ENCODE measurements at regions not wholly inside any gene's neighbourhood (a gene's known extent, or its start where the extent isn't known, plus 50 kb on each side); places are given as distances from the start of the nearest gene placed in this dataset.

GRCh38 chr5:2666081-2666480 is 85.4 kb downstream of the IRX2 start:
- no peak for TF ChIP-seq CTCF (IDR thresholded peaks at IDR 0.05)
- no peak overlapping the region for H3K4me3 ChIP-seq
- H3K4me1 ChIP-seq, result no peaks in the 10 kb centered on the region
- H3K27ac ChIP-seq, result no peak overlapping the region
- intact Hi-C loops (cut with DNase I), result no loop called here
- WGBS, 3 donors, result 3 to 11% (median 5%) methylated on average over 11 of the region's 11 CpGs
- H3K9me3 ChIP-seq, result no peaks in the 10 kb centered on the region
- no peaks in the 10 kb centered on the region for H3K36me3 ChIP-seq (ENCODE audit: insufficient read depth in 1 of 2, low read depth in 1 of 2)
- no peak for DNase-seq
- no peaks in the 10 kb centered on the region for H3K27me3 ChIP-seq (ENCODE audit: insufficient read depth in 3 of 3, low read length in 2 of 3)
- ATAC-seq, result no peak

- 45 to 71% (median 50%) methylated on average over 3 of the region's 3 CpGs for WGBS, 3 donors
- ATAC-seq (no peak), DNase-seq (no peak)
- H3K27me3 ChIP-seq (ENCODE audit: insufficient read depth in 3 of 3, low read length in 2 of 3), result no peaks in the 10 kb centered on the region
- H3K4me1 ChIP-seq, result no peaks in the 10 kb centered on the region
- no peak overlapping the region for H3K27ac ChIP-seq
- intact Hi-C loops (cut with DNase I), result no loop called here
- H3K9me3 ChIP-seq, result no peaks in the 10 kb centered on the region
- no peak for TF ChIP-seq CTCF (IDR thresholded peaks at IDR 0.05)
- H3K4me3 ChIP-seq, result no peak overlapping the region
- H3K36me3 ChIP-seq (ENCODE audit: insufficient read depth in 1 of 2, low read depth in 1 of 2), result no peaks in the 10 kb centered on the region
Measured at GRCh38 chr5:2663489-2663888, 88.0 kb downstream of the IRX2 start.

GRCh38 chr5:2660315-2660714 is 91.2 kb downstream of the IRX2 start:
- no peak for TF ChIP-seq CTCF (IDR thresholded peaks at IDR 0.05)
- Histone ChIP-seq H3K4me3 (no peak overlapping the region), H3K27ac (no peak overlapping the region), H3K9me3 (no peaks in the 10 kb centered on the region), H3K27me3 (ENCODE audit: insufficient read depth in 3 of 3, low read length in 2 of 3) (peaks cover 0 to 5% (median 0%) of the 10 kb centered on the region in 3 donors), H3K36me3 (ENCODE audit: insufficient read depth in 1 of 2, low read depth in 1 of 2) (no peaks in the 10 kb centered on the region), H3K4me1 (no peaks in the 10 kb centered on the region)
- WGBS, 3 donors, result 3 to 7% (median 4%) methylated on average over 8 of the region's 8 CpGs
- no peak for ATAC-seq
- intact Hi-C loops (cut with DNase I), result no loop called here
- no peak for DNase-seq

GRCh38 chr5:2658881-2659470 is 92.5 kb downstream of the IRX2 start:
- no peaks in the 10 kb centered on the region for H3K9me3 ChIP-seq
- H3K4me1 ChIP-seq, result no peaks in the 10 kb centered on the region
- no peak for TF ChIP-seq CTCF (IDR thresholded peaks at IDR 0.05)
- intact Hi-C loops (cut with DNase I), result no loop called here
- H3K27ac ChIP-seq, result no peak overlapping the region
- H3K27me3 ChIP-seq (ENCODE audit: insufficient read depth in 3 of 3, low read length in 2 of 3), result peaks cover 0 to 5% (median 0%) of the 10 kb centered on the region in 3 donors
- H3K36me3 ChIP-seq (ENCODE audit: insufficient read depth in 1 of 2, low read depth in 1 of 2), result no peaks in the 10 kb centered on the region
- H3K4me3 ChIP-seq, result no peak overlapping the region
- ATAC-seq (no peak), DNase-seq (no peak)
- WGBS, 3 donors, result 62 to 66% (median 63%) methylated on average over 18 of the region's 18 CpGs

GRCh38 chr5:2658447-2658846 is 93.0 kb downstream of the IRX2 start:
- intact Hi-C loops (cut with DNase I), result no loop called here

More at GRCh38 chr5:2658447-2658846, 93.0 kb downstream of the IRX2 start:
- no peak overlapping the region for H3K4me3 ChIP-seq
- no peak overlapping the region for H3K27ac ChIP-seq
- H3K36me3 ChIP-seq (ENCODE audit: insufficient read depth in 1 of 2, low read depth in 1 of 2), result no peaks in the 10 kb centered on the region
- H3K9me3 ChIP-seq, result no peaks in the 10 kb centered on the region
- DNase-seq (no peak), ATAC-seq (no peak)
- 74 to 82% (median 75%) methylated on average over 11 of the region's 11 CpGs for WGBS, 3 donors
- peaks cover 0 to 5% (median 0%) of the 10 kb centered on the region in 3 donors for H3K27me3 ChIP-seq (ENCODE audit: insufficient read depth in 3 of 3, low read length in 2 of 3)
- H3K4me1 ChIP-seq, result no peaks in the 10 kb centered on the region
- no peak for TF ChIP-seq CTCF (IDR thresholded peaks at IDR 0.05)
